ENCODE measurements at regions not wholly inside any gene's neighbourhood (a gene's known extent, or its start where the extent isn't known, plus 50 kb on each side); places are given as distances from the start of the nearest gene placed in this dataset.

- no peaks in the 10 kb centered on the region for H3K9me3 ChIP-seq (replicated peaks in 1 of 3)
- DNase-seq = no peak
- no peak overlapping the region for H3K4me3 ChIP-seq
- WGBS, 4 donors = 83 to 98% (median 89%) methylated on average over 6 of the region's 6 CpGs
- TF ChIP-seq POLR2A (IDR thresholded peaks at IDR 0.05) (no peak), CTCF (IDR thresholded peaks at IDR 0.05) (no peak)
- H3K36me3 ChIP-seq (replicated peaks in 1 of 2) = no peaks in the 10 kb centered on the region
- H3K27me3 ChIP-seq = no peaks in the 10 kb centered on the region
- intact Hi-C loops (cut with DNase I) = no loop called here
- H3K27ac ChIP-seq = no peak overlapping the region
- H3K4me1 ChIP-seq (replicated peaks in 1 of 2) = no peaks in the 10 kb centered on the region
These were observed 197.4 kb downstream of the ADAMTS15 start for GRCh38 chr11:130645843-130646197.

GRCh38 chr11:130646881-130647280 is 198.4 kb downstream of the ADAMTS15 start:
- TF ChIP-seq POLR2A (IDR thresholded peaks at IDR 0.05) = no peak
- no peak for TF ChIP-seq CTCF (IDR thresholded peaks at IDR 0.05)
- WGBS, 4 donors = 60 to 71% (median 65%) methylated on average over 3 of the region's 3 CpGs
- Histone ChIP-seq H3K9me3 (replicated peaks in 1 of 3) (no peaks in the 10 kb centered on the region), H3K4me1 (replicated peaks in 1 of 2) (no peaks in the 10 kb centered on the region), H3K4me3 (no peak overlapping the region), H3K27me3 (no peaks in the 10 kb centered on the region), H3K27ac (peak overlapping the region in 2 of 5 donors; percentile 6 to 21), H3K36me3 (replicated peaks in 1 of 2) (no peaks in the 10 kb centered on the region)
- intact Hi-C loops (cut with DNase I) = no loop called here
- no peak for DNase-seq

- peak overlapping the region in 1 of 5 donors; percentile 6 for H3K27ac ChIP-seq
- no peak overlapping the region for H3K4me3 ChIP-seq
- intact Hi-C loops (cut with DNase I) = no loop called here
- TF ChIP-seq POLR2A (IDR thresholded peaks at IDR 0.05) = no peak
- TF ChIP-seq CTCF (IDR thresholded peaks at IDR 0.05) = no peak
- H3K27me3 ChIP-seq = no peaks in the 10 kb centered on the region
- 78 to 89% (median 85%) methylated on average over 5 of the region's 5 CpGs for WGBS, 4 donors
- H3K36me3 ChIP-seq (replicated peaks in 1 of 2) = no peaks in the 10 kb centered on the region
- H3K4me1 ChIP-seq (replicated peaks in 1 of 2) = no peaks in the 10 kb centered on the region
- H3K9me3 ChIP-seq (replicated peaks in 1 of 3) = no peaks in the 10 kb centered on the region
- DNase-seq = no peak
These were observed 198.9 kb downstream of the ADAMTS15 start for GRCh38 chr11:130647371-130647770.

- no peak overlapping the region for H3K4me3 ChIP-seq
- WGBS, 4 donors = 76 to 80% (median 78%) methylated on average over 3 of the region's 3 CpGs
- H3K36me3 ChIP-seq (replicated peaks in 1 of 2) = no peaks in the 10 kb centered on the region
- no peak for DNase-seq
- no peak for TF ChIP-seq POLR2A (IDR thresholded peaks at IDR 0.05)
- no peak for TF ChIP-seq CTCF (IDR thresholded peaks at IDR 0.05)
- H3K27ac ChIP-seq = no peak overlapping the region
- intact Hi-C loops (cut with DNase I) = no loop called here
- H3K9me3 ChIP-seq (replicated peaks in 1 of 3) = no peaks in the 10 kb centered on the region
- H3K27me3 ChIP-seq = no peaks in the 10 kb centered on the region
- H3K4me1 ChIP-seq (replicated peaks in 1 of 2) = peaks cover 0 to 11% of the 10 kb centered on the region in 2 donors
These were observed 201.4 kb downstream of the ADAMTS15 start for GRCh38 chr11:130649801-130650200.
